DOHH2 (cell line): ENCODE measurements at regions not wholly inside any gene's neighbourhood (a gene's known extent, or its start where the extent isn't known, plus 50 kb on each side); places are given as distances from the start of the nearest gene placed in this dataset.

Experiments
- H3F3A ChIP-seq: fragments of 200-600 bp; sonication (generic), shearing (Covaris generic); 2 replicates; pipeline ENCODE4 v1.6.0; 2016; ENCODE audit warnings: antibody characterized with exemption, mild to moderate bottlenecking; ENCODE audit not compliant: control insufficient read depth, insufficient read depth
- H3K27ac ChIP-seq: fragments of 200-600 bp; sonication (generic); 2 replicates; pipeline ENCODE4 v1.5.1; 2014; ENCODE audit warnings: low read depth, mild to moderate bottlenecking, low read length, moderate library complexity
- H3K27me3 ChIP-seq: fragments of 200-600 bp; sonication (generic); 2 replicates; pipeline ENCODE4 v1.6.1; 2014; ENCODE audit warnings: mild to moderate bottlenecking, low read length, mixed read lengths; ENCODE audit not compliant: control insufficient read depth
- H3K36me3 ChIP-seq: fragments of 200-600 bp; sonication (generic); 2 replicates; pipeline ENCODE4 v1.6.1; 2014; ENCODE audit warnings: mild to moderate bottlenecking, low read length, moderate library complexity, mixed read lengths; ENCODE audit not compliant: control insufficient read depth
- H3K4me1 ChIP-seq: fragments of 200-600 bp; sonication (generic); 2 replicates; pipeline ENCODE4 v1.6.1; 2014; ENCODE audit warnings: mild to moderate bottlenecking, low read length, mixed read lengths; ENCODE audit not compliant: control insufficient read depth
- H3K4me2 ChIP-seq: fragments of 200-600 bp; sonication (generic); 2 replicates; pipeline ENCODE4 v1.6.0; 2014; ENCODE audit warnings: mild to moderate bottlenecking, low read length, moderate library complexity
- H3K4me3 ChIP-seq: fragments of 200-600 bp; sonication (generic); 2 replicates; pipeline ENCODE4 v1.5.1; 2014; ENCODE audit warnings: mild to moderate bottlenecking, low read length, mixed read lengths
- H3K79me2 ChIP-seq: fragments of 200-600 bp; sonication (generic); 2 replicates; pipeline ENCODE4 v1.6.1; 2014; ENCODE audit warnings: mild to moderate bottlenecking, low read length, mixed read lengths; ENCODE audit not compliant: control insufficient read depth
- H3K9me2 ChIP-seq: fragments of 200-600 bp; sonication (generic); replicated peaks from 2 replicates; pipeline ENCODE4 v1.6.1; 2014; ENCODE audit warnings: mild to moderate bottlenecking, low read length, mixed read lengths; ENCODE audit not compliant: control insufficient read depth
- H3K9me3 ChIP-seq: fragments of 200-600 bp; sonication (generic); 2 replicates; pipeline ENCODE4 v1.6.1; 2014; ENCODE audit warnings: antibody characterized with exemption, low read length, mixed read lengths; ENCODE audit not compliant: control insufficient read depth, insufficient read depth
- H4K20me1 ChIP-seq: fragments of 200-600 bp; sonication (generic); 2 replicates; pipeline ENCODE4 v1.6.0; 2014; ENCODE audit warnings: low read depth, mild to moderate bottlenecking, antibody characterized with exemption, low read length, moderate library complexity; ENCODE audit not compliant: control insufficient read depth, insufficient read depth
- CTCF ChIP-seq: fragments of 200-600 bp; sonication (generic); IDR thresholded peaks from one replicate; pipeline ENCODE4 v1.5.1; 2014; ENCODE audit warnings: antibody characterized with exemption, mild to moderate bottlenecking, low read depth, low read length; ENCODE audit not compliant: poor library complexity, severe bottlenecking
- EZH2phosphoT487 ChIP-seq: fragments of 200-600 bp; sonication (generic); IDR thresholded peaks from 2 replicates; pipeline ENCODE4 v1.6.1; 2017; ENCODE audit warnings: borderline replicate concordance, mild to moderate bottlenecking, antibody characterized with exemption, low read length, moderate library complexity, mixed read lengths

- no peak overlapping the region for H3K27ac ChIP-seq
- TF ChIP-seq EZH2phosphoT487: no peak
- TF ChIP-seq CTCF: no peak
- no peaks in the 10 kb centered on the region for H3K36me3 ChIP-seq
- H3K4me1 ChIP-seq: no peaks in the 10 kb centered on the region
- H3K79me2 ChIP-seq: no peaks in the 10 kb centered on the region
- H3K27me3 ChIP-seq: peaks cover 2% of the 10 kb centered on the region; the same call in 1 of the 2 replicates
- H3K9me3 ChIP-seq: no peaks in the 10 kb centered on the region
- H4K20me1 ChIP-seq: no peaks in the 10 kb centered on the region
- no peak overlapping the region for H3K4me3 ChIP-seq
- no peaks in the 10 kb centered on the region for H3K9me2 ChIP-seq
- H3F3A ChIP-seq: no peaks in the 10 kb centered on the region
- H3K4me2 ChIP-seq: no peak overlapping the region
Measured at GRCh38 chr20:63140514-63141433, 75.2 kb downstream of the YTHDF1 start.

GRCh38 chr20:63139837-63140236, 76.1 kb downstream of the YTHDF1 start:
- H3K4me2 ChIP-seq: no peak overlapping the region
- H3K79me2 ChIP-seq: no peaks in the 10 kb centered on the region
- H3K4me1 ChIP-seq: no peaks in the 10 kb centered on the region
- no peaks in the 10 kb centered on the region for H3K36me3 ChIP-seq
- 0 out of 2 replicates have a peak, but pooled peaks cover 2% of the 10 kb centered on the region for H3K27me3 ChIP-seq
- TF ChIP-seq EZH2phosphoT487: no peak
- TF ChIP-seq CTCF: no peak
- no peaks in the 10 kb centered on the region for H3F3A ChIP-seq
- H3K4me3 ChIP-seq: no peak overlapping the region
- no peaks in the 10 kb centered on the region for H4K20me1 ChIP-seq
- H3K9me2 ChIP-seq: no peaks in the 10 kb centered on the region
- H3K9me3 ChIP-seq: no peaks in the 10 kb centered on the region
- no peak overlapping the region for H3K27ac ChIP-seq

- Histone ChIP-seq H3K27ac (no peak overlapping the region), H3K79me2 (no peaks in the 10 kb centered on the region), H3K9me2 (no peaks in the 10 kb centered on the region), H3K4me1 (no peaks in the 10 kb centered on the region), H3K4me2 (no peak overlapping the region), H3F3A (no peaks in the 10 kb centered on the region), H3K36me3 (no peaks in the 10 kb centered on the region), H4K20me1 (no peaks in the 10 kb centered on the region), H3K4me3 (no peak overlapping the region), H3K9me3 (no peaks in the 10 kb centered on the region), H3K27me3 (0 out of 2 replicates have a peak, but pooled peaks cover 2% of the 10 kb centered on the region)
- TF ChIP-seq EZH2phosphoT487 (no peak), CTCF (no peak)
Measured at GRCh38 chr20:63139356-63139755, 76.6 kb downstream of the YTHDF1 start.
